CD4-positive, alpha-beta T cell treated with Interleukin-4 for 1 hour (primary cell): ENCODE measurements at regions not wholly inside any gene's neighbourhood (a gene's known extent, or its start where the extent isn't known, plus 50 kb on each side); places are given as distances from the start of the nearest gene placed in this dataset.
"Not testable (repeated sequence)": the region's sequence is repeated elsewhere in the genome, so short reads cannot be mapped to it uniquely, and the experiment has no call there.

Experiments used
- DNase-seq, 2 donors: peaks; one replicate each; pipeline ENCODE4 v3.0.0-alpha.2; 2020 to 2022

- no peak for DNase-seq
Measured at GRCh38 chr2:145408980-145409379, 889.1 kb upstream of the ZEB2 start.

DNA sequence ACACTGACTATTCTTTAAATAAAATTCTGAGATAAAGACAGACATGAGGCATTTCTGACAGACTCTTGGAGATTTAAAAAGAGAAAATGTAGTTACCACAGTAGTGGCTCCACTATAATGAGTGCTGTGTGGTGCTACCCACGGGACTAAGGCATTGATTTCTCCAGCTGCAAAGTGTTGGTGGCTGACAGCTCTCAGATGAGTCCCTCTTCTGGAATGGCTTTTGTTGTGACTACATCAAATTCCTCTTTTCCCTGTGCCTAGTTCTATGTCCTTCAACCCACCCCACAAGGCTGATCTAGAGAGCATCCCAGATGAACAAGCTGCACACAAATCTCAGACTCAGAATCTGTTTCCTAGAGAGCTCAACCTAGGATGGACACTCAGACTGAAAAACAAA, 884.8 kb upstream of the ZEB2 start:
- DNase-seq: no peak

- no peak for DNase-seq
Measured at GRCh38 chr2:145402706-145403277, 882.9 kb upstream of the ZEB2 start.

- DNase-seq: no peak
Measured at GRCh38 chr2:145399131-145399530, 879.2 kb upstream of the ZEB2 start.

DNA sequence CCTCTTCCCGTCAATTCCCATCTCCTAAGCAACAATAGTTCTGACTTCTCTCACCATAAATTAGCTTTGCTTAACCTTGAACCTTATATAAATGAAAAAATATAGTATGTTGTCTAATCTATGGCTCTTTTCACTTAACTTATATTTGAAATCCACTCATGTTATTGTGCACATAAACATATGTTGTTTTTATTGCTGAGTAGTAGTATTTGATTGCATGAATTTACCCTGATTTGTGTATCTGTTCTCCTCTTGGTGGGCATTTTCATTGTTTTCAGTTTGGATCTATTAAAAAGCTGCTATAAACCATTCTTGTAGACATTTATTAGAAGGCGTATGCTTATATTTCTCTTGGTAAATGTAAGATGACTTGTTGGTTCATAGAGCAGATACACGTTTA, 874.3 kb upstream of the ZEB2 start:
- no peak for DNase-seq

DNA sequence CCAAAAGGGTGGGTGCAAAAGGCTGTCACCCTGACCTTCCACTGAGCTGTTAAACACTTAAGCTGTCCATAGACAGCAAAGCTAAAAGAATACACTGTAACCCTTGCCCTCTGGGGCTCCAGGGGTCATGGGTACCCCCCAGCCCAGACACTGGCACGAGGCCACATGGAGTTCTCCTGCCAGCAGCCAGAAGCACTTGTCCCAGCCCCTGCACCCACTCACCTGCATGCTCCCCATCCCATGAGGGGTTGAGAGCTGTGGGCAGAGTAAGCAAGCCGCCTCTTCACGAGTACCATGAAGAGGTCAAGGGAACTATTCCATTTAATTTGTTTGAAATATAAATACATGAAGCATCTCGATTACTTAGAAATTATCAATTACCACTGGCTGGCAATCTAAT, 867.1 kb upstream of the ZEB2 start:
- DNase-seq: no peak

DNA sequence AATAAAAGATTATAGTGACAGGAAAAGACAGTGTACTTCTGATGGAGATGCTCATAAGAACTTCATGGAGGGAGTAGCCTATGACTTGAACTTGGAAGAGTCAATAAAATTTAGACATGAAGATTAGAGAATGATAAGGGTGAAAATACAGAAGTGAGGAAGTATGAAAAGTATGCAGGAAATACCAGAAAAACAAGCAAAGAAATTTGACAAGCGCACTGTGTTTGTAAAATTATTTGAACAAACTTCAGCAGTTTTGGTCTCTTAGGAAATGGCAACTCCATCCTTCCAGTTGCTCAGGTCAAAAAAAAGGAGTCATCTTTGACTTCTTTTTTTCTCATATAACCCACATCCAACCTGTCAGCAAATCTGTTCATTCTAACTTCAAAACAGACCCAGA, 864.0 kb upstream of the ZEB2 start:
- no peak for DNase-seq

GRCh38 chr2:145380436-145381017, 860.6 kb upstream of the ZEB2 start:
- no peak for DNase-seq

DNA sequence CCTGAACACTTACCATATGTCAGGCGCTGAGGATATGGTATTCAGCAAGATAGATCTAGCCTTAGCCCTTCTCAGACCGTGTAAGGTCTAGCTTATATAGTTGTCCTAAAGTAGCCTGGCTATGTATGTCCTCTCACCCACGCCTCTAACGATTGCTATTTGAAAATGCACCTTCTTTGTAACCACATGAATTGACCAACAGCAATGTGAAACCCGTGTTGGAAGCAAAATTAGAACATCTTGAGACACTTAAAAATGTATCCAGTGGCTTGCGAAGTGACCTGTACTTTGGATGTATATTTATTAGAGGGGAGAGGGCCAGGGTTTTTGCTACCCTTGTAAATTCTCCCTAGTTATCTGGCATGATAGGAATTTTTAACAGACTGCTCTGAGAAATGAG, 860.0 kb upstream of the ZEB2 start:
- DNase-seq: no peak

DNA sequence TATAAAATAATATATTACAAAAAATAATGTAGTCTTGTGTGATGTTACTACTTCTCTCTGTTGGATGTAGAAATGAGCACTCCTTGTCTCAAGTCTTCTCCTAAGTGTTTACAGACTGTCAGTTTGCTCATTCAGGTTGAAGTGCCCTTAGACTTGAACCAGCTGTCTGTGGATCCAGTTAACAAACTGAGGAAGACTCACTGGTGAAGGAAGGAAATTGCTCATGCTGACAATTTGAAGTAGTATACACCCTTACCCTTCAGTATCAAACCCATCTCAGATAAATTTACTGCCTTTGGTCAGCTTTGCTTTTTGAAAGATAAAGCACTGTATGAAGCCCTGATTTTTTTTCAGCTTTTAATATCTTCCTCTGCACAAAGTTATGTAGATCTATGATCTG, 854.2 kb upstream of the ZEB2 start:
- no peak for DNase-seq

DNA sequence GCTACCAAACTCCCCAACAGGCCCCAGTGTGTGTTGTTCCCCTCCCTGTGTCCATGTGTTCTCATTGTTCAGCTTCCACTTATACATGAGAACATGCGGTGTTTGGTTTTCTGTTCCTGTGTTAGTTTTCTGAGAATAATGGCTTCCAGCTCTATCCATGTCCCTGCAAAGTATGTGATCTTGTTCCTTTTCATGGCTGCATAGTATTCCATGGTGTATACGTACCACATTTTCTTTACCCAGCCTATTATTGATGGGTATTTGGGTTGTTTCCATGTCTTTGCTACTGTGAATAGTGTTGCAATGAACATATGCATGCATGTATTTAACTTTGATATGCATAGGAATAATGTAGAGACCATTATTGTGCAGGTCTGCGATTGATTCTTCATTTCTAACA, 847.4 kb upstream of the ZEB2 start:
- not testable (repeated sequence) for DNase-seq

DNA sequence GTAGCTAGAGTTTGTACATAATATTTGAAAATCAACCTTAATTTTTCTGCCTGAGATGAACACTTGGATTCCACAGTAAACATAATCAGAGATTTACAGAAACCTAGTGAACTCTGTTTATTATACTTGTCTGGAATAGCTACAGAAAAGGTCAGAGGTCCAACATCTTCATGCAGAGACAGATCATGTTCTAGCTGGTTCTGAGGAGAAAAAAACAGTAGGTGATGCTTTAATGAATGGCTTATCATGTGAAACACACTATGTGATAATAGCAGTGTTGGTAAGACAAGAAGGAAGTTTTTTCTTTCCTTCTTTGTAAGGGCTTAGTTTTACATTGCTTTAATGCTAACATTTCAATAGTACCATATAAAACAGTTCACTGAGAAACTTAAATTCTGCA, 846.4 kb upstream of the ZEB2 start:
- no peak for DNase-seq

DNA sequence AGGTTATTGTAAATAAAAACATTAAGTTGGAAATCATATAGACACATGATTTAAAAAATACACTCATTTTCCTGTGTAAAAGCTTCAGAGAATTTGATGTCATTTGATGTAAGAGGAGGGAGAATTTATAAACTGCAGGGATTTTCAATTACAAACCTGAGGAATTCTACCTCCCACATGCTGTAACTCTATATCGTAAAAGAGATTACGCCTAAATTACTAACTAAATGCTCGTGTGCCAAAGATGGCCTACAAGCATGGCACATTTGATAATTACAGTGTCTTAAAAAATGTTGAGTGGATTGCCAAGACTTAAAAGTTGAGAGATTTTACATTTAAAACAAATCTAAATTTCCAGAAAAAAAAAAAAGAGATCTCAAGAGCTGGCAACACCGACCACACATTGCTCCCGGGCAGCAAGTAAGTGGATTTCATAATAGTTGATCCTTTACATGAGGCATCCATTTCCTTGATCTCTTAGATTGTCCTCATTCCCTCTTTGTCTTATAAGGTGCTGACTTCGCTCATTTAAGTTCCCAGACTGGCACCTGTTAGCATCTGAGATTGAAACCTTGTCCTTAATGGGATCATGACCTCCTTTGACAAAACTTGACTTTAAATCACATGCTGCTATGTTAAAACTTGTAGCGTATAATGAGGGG, 840.3 kb upstream of the ZEB2 start:
- DNase-seq: no peak

DNA sequence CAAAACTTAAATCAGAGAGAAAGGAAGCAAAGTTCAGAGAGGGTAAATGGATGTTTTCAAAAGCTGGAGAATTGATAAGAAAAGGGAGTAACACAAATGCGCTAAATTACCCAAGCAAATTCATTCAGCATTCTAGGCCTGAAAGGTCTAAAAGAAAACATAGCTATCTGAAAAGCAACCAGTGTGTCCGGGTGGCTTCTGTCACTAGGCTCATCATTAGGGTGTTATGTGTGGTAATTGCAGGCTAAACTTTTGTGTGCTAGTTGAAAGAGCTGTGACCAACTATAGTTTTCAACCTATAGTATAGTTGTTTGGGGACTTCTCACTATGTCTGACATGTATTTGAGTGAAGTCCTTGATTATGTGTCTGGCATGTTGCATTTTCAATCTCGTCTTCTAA, 839.6 kb upstream of the ZEB2 start:
- no peak for DNase-seq

DNA sequence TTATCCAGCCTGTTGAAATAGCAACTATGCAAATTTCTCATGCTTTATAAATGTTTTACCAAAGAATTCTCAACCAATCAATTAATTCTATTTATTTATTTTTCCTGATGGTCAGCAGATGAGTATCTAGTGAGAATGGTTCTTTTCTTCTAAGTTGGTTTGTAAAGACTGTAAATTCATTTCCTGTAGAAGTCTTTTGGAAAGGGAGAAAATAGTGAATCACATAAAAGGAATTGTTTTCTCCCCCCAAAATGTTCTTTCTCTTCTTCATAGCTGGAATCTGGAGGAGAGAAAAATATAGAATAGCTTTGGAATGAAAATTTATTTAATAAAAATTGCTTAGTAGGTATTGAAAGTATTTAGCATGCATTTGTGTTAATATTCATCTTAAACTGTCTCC, 836.1 kb upstream of the ZEB2 start:
- DNase-seq: no peak

DNA sequence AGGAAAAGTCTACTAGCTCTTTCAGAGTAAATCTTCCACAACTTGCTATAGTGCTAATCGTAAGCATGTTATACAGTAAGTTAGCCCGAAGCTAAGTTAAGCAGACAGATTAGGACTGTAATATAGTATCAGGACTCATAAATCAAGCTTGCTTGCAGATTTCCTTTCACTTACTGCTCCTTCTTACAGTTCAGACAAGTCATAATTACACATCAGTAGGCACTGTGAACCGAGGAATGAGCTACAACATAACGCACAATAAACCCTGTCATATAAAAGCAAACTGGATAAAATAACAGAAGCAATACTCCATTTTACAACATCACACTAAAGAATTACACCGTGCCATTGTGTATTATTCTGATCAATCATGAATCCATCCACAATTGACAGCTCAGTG, 832.6 kb upstream of the ZEB2 start:
- no peak for DNase-seq

- no peak for DNase-seq
Measured at GRCh38 chr2:145351864-145352425, 832.0 kb upstream of the ZEB2 start.

DNA sequence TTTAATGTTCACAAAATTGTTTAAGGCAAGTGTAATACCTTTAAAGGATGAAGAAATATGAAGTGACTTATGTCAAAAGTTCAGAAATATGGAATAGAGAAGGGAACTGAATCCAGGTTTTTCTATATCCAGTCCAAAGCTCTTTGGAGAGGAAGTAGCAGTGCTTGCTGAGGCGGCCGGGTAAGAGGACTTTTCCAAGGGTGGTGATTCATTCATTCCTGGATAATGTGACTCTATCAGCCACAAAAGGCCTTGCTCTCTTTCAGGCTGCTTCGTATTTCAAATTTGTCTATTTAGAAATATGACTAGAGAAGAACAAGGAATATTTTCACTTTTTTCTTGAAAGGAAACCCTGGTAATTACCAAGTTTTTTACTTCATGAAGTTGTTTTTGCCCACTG, 830.1 kb upstream of the ZEB2 start:
- no peak for DNase-seq

GRCh38 chr2:145344076-145344724, 824.3 kb upstream of the ZEB2 start:
- DNase-seq: no peak

DNA sequence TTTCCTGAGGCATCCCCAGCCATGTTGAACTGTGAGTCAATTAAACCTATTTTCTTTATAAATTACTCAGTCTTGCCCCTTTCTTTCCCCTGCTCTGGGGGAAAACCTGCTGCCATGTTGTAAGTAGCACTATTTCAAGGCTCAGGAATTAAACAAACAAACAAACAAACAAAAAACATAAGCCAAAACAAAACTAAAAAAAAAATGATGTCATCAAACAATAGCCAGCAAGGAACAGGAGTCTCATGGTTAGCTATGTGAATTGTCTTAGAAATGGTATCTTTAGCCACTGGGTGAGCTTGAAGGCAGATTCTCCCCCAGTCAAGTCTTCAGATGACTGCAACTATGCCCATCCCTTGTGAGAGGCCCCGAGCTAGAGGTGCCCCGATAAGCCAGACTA, 823.4 kb upstream of the ZEB2 start:
- DNase-seq: no peak

DNA sequence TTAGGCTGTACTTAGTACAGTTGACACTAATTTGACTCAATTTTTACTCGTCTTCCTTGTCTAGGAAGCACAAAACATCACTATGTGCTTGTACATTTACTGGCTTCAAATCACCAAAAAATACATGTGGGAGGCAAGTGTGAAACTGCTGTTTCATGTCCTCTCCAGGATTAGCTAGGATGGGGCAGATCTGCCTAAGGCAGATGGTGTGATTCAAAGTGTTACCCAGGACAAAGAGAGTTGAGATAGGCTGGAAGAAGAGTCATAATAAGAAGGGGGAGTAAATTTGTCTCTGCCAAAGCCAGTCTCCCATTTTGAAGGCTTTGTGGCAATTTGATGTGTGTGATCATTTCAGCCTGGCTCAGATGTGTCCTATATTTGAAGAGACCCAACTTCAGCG, 821.6 kb upstream of the ZEB2 start:
- DNase-seq: no peak

- DNase-seq: no peak
Measured at GRCh38 chr2:145339646-145340045, 819.7 kb upstream of the ZEB2 start.

- no peak for DNase-seq
Measured at GRCh38 chr2:145332210-145332898, 812.4 kb upstream of the ZEB2 start.
